ENCODE measurements at regions not wholly inside any gene's neighbourhood (a gene's known extent, or its start where the extent isn't known, plus 50 kb on each side); places are given as distances from the start of the nearest gene placed in this dataset.

DNA sequence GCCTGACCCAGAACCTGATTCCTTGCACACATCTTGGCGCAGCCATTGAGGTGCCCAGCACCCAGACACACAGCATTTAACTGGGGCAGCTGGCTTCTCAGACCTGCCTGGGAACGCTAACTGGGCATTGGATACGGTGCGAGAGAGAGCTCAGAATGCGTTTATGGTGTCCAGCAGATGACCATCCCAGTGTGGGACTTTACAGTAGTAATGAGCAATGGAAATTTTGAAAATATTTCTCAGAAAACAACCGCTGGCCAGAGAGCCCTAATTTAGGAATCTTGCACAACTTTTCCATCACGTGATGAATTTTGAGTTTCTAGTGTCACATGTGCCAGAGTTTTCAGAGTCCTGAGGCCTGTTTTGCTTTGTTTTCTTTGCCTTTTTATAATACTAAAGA, 78.2 kb upstream of the SEC61G start:
- TF ChIP-seq ZBTB7A (IDR thresholded peaks at IDR 0.05; ENCODE audit: low read depth): no peak
- TF ChIP-seq YY1 (IDR thresholded peaks at IDR 0.05; ENCODE audit: low read depth): no peak
- no peak for TF ChIP-seq CEBPB (IDR thresholded peaks at IDR 0.05)
- no peak for TF ChIP-seq EGR1 (IDR thresholded peaks at IDR 0.05)
